Esophagus muscularis mucosa (tissue), 4 donors: ENCODE measurements at regions not wholly inside any gene's neighbourhood (a gene's known extent, or its start where the extent isn't known, plus 50 kb on each side); places are given as distances from the start of the nearest gene placed in this dataset.

Experiments
- DNase-seq: peaks from one replicate; pipeline ENCODE4 v3.0.0-alpha.2; 2017; ENCODE audit errors: extremely low spot score
- H3K27ac ChIP-seq, 4 donors: fragments of 200-600 bp; sonication (generic); replicated peaks in 1 of 4; 1 replicate in 3 of 4; 2 replicates in 1 of 4; pipeline ENCODE4 v1.5.1; 2016 to 2019; ENCODE audit warnings: mild to moderate bottlenecking in 1 of 4
- H3K27me3 ChIP-seq, 4 donors: fragments of 200-600 bp; sonication (generic); one replicate each; pipeline versions ENCODE4 v1.5.1 to v1.6.0; 2016 to 2019
- H3K36me3 ChIP-seq, 4 donors: fragments of 200-600 bp; sonication (generic); one replicate each; pipeline ENCODE4 v1.5.1; 2016 to 2019
- H3K4me1 ChIP-seq, 4 donors: fragments of 200-600 bp; sonication (generic); one replicate each; pipeline ENCODE4 v1.5.1; 2016 to 2019
- H3K4me3 ChIP-seq, 4 donors: fragments of 200-600 bp; sonication (generic); 1 replicate in 2 of 4; 2 replicates in 2 of 4; pipeline ENCODE4 v1.5.1; 2016 to 2019; ENCODE audit warnings: mild to moderate bottlenecking in 4 of 4, moderate library complexity in 1 of 4
- H3K9me3 ChIP-seq, 4 donors: fragments of 200-600 bp; sonication (generic); 1 replicate in 3 of 4; 2 replicates in 1 of 4; pipeline ENCODE4 v1.5.1; 2016 to 2019
- CTCF ChIP-seq, 3 experiments: fragments of 200-600 bp in 2 of 3; fragments of 450-650 bp in 1 of 3; sonication (generic) in 2 of 3; IDR thresholded peaks; one replicate each; pipeline ENCODE4 v1.5.1; 2017 to 2019; ENCODE audit warnings: antibody characterized with exemption in 3 of 3, mild to moderate bottlenecking in 2 of 3, moderate library complexity in 1 of 3
- EP300 ChIP-seq: sonication (generic); formaldehyde crosslinking; IDR thresholded peaks from one replicate; pipeline ENCODE4 v1.6.1; 2017; ENCODE audit warnings: antibody characterized with exemption
- POLR2A ChIP-seq: fragments of 450-650 bp; IDR thresholded peaks from one replicate; pipeline ENCODE4 v1.6.1; 2017; ENCODE audit warnings: antibody characterized with exemption, moderate library complexity, mild to moderate bottlenecking, low read depth
- POLR2AphosphoS5 ChIP-seq, 2 donors: sonication (generic); formaldehyde crosslinking; IDR thresholded peaks; one replicate each; pipeline ENCODE4 v1.6.1; 2017; ENCODE audit warnings: antibody characterized with exemption in 2 of 2
- WGBS: methylation state at CpG from one replicate; pipeline ENCODE4 v1.1.5; 2018; 5-methylcytosine and 5-hydroxymethylcytosine counted together
- intact Hi-C: fragments of 100-400 bp; cut with DNase I; formaldehyde crosslinking; loops from one replicate; pipeline ENCODE4 v1.15.1; 2023

DNA sequence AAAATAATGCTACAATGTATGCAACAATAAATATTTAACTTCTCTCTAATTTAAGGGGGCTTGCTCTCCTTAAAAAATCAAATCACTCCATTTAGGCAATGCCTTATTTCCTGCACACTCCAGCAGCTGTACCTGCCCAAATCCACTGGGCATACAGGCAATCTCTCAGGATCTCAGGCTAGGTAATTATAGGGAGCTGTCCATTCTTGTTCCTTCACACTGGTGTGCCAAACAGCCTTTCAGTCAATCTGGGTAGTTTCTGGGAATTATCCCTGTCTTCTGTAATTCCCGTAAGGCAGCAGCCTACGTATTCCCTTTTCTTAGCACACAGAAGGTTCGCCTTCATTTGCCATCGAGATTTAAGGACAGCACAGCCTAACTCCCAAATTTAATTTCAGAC, 922.6 kb upstream of the SLIT2 start:
- 95% methylated on average over 4 of the region's 4 CpGs for WGBS
- H3K9me3 ChIP-seq, result no peaks in the 10 kb centered on the region
- peaks cover 0 to 3% (median 0%) of the 10 kb centered on the region in 4 donors for H3K4me1 ChIP-seq
- no peaks in the 10 kb centered on the region for H3K27me3 ChIP-seq
- no peak overlapping the region for H3K27ac ChIP-seq
- intact Hi-C loops, result no loop called here
- TF ChIP-seq POLR2AphosphoS5 (IDR thresholded peaks at IDR 0.05) (no peak), EP300 (no peak), POLR2A (no peak), CTCF (IDR thresholded peaks at IDR 0.05) (no peak)
- H3K36me3 ChIP-seq, result no peaks in the 10 kb centered on the region
- H3K4me3 ChIP-seq, result no peak overlapping the region
- no peak for DNase-seq

DNA sequence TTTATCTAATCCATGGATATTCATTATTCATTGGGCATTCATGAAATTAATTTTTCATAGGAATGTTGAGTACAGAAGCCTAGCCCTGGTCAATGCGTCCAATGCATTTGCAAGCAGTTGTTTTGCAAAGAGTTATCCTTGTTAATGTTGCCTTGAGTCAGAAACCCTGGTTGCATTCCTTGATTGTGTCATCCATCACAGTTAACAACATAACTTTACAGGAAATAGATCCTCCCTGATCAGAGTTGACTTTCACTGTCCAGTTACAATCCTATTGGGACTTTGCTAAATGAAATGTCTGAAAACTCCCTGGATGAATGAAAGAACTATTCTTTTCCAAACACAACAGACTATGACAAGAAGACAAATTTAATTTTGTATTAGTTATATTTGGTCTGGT, 924.3 kb upstream of the SLIT2 start:
- Histone ChIP-seq H3K4me1 (peaks cover 0 to 3% (median 0%) of the 10 kb centered on the region in 4 donors), H3K36me3 (no peaks in the 10 kb centered on the region), H3K9me3 (no peaks in the 10 kb centered on the region), H3K27ac (no peak overlapping the region), H3K27me3 (no peaks in the 10 kb centered on the region), H3K4me3 (no peak overlapping the region)
- 64% methylated on average over 1 of the region's 1 CpG for WGBS
- DNase-seq, result no peak
- intact Hi-C loops, result no loop called here
- no peak for TF ChIP-seq EP300
- TF ChIP-seq POLR2AphosphoS5 (IDR thresholded peaks at IDR 0.05), result no peak
- no peak for TF ChIP-seq POLR2A
- no peak for TF ChIP-seq CTCF (IDR thresholded peaks at IDR 0.05)

DNA sequence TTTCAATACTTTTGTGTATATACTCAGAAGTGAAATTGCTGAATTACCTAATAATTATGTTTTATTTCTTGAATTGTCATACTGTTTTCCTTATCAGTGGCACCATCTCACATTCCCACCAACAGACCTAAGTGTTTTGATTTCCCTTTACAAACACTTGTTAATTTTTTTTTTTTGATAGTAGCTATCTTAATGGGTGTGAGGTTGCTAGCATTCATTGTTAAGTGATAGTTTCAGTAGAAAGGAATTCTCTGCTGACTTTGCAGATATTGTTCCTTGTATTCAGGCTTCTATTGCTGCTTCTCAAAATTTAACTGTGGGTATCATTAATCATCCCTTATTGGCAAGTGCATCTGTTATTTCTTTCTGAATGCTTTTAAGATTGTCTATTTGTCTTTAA, 927.5 kb upstream of the SLIT2 start:
- Histone ChIP-seq H3K36me3 (no peaks in the 10 kb centered on the region), H3K27me3 (no peaks in the 10 kb centered on the region), H3K4me1 (no peaks in the 10 kb centered on the region), H3K4me3 (no peak overlapping the region), H3K27ac (no peak overlapping the region), H3K9me3 (no peaks in the 10 kb centered on the region)
- TF ChIP-seq EP300 (no peak), POLR2A (no peak), POLR2AphosphoS5 (IDR thresholded peaks at IDR 0.05) (no peak), CTCF (IDR thresholded peaks at IDR 0.05) (no peak)
- intact Hi-C loops, result no loop called here
- DNase-seq, result no peak

DNA sequence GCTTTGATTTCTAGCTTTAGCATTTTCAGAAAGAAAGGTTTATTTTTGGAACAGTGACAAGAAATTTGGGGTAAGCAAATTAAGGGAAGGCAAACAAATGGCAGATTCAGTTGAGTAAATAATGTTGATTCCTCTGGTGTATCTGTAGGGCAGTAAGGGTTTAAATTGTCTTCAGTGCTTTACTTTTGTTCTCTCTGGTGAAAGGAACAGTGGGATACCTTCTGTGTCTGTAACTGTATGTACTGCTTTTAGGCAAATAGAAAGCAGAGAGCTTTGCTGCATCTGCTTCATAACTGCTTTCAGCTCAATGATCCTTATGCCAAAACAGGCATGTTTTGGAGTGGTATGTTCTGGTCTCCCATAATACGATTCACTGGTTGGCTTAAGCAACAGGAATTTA, 932.1 kb upstream of the SLIT2 start:
- DNase-seq, result no peak
- no peaks in the 10 kb centered on the region for H3K36me3 ChIP-seq
- no peak for TF ChIP-seq POLR2AphosphoS5 (IDR thresholded peaks at IDR 0.05)
- TF ChIP-seq CTCF (IDR thresholded peaks at IDR 0.05), result no peak
- no peak for TF ChIP-seq EP300
- no peak for TF ChIP-seq POLR2A
- H3K4me1 ChIP-seq, result no peaks in the 10 kb centered on the region
- no peak overlapping the region for H3K27ac ChIP-seq
- H3K9me3 ChIP-seq, result no peaks in the 10 kb centered on the region
- 61% methylated on average over 1 of the region's 1 CpG for WGBS
- H3K4me3 ChIP-seq, result no peak overlapping the region
- no peaks in the 10 kb centered on the region for H3K27me3 ChIP-seq
- intact Hi-C loops, result no loop called here

GRCh38 chr4:19317377-19317776, 934.3 kb upstream of the SLIT2 start:
- intact Hi-C loops, result no loop called here
- DNase-seq, result no peak
- Histone ChIP-seq H3K4me3 (no peak overlapping the region), H3K9me3 (no peaks in the 10 kb centered on the region), H3K36me3 (no peaks in the 10 kb centered on the region), H3K27ac (no peak overlapping the region), H3K4me1 (no peaks in the 10 kb centered on the region), H3K27me3 (no peaks in the 10 kb centered on the region)
- TF ChIP-seq EP300 (no peak), POLR2A (no peak), POLR2AphosphoS5 (IDR thresholded peaks at IDR 0.05) (no peak), CTCF (IDR thresholded peaks at IDR 0.05) (no peak)
